OCI-LY3 (cell line): ENCODE measurements at regions not wholly inside any gene's neighbourhood (a gene's known extent, or its start where the extent isn't known, plus 50 kb on each side); places are given as distances from the start of the nearest gene placed in this dataset.

Source experiments
- H2AFZ ChIP-seq: fragments of 200-600, 300-600 bp; shearing (Covaris generic); 2 replicates; pipeline ENCODE4 v1.6.0; 2014; ENCODE audit warnings: antibody characterized with exemption, low read depth, low read length
- H3K27ac ChIP-seq: fragments of 200-600, 300-600 bp; sonication (generic); 2 replicates; pipeline ENCODE4 v1.5.1; 2014; ENCODE audit warnings: mild to moderate bottlenecking, low read length, moderate library complexity, mixed read lengths
- H3K27me3 ChIP-seq: fragments of 200-600, 300-600 bp; sonication (generic); 2 replicates; pipeline ENCODE4 v1.6.1; 2014; ENCODE audit warnings: low read depth, low read length, mixed read lengths
- H3K36me3 ChIP-seq: fragments of 200-600, 300-600 bp; sonication (generic); replicated peaks from 2 replicates; pipeline ENCODE3; 2014; ENCODE audit warnings: low read depth, low read length, mixed read lengths
- H3K4me1 ChIP-seq: fragments of 300-600, 200-600 bp; sonication (generic); 2 replicates; pipeline ENCODE4 v1.6.1; 2014; ENCODE audit warnings: low read length, mixed read lengths
- H3K4me2 ChIP-seq: fragments of 200-600, 300-600 bp; sonication (generic); 2 replicates; pipeline ENCODE4 v1.6.1; 2014; ENCODE audit warnings: low read length, mixed read lengths
- H3K4me3 ChIP-seq: fragments of 300-600, 200-600 bp; sonication (generic); 2 replicates; pipeline ENCODE4 v1.5.1; 2014; ENCODE audit warnings: antibody characterized with exemption, mild to moderate bottlenecking, low read length, moderate library complexity
- H3K79me2 ChIP-seq: fragments of 300-600, 200-600 bp; shearing (Covaris generic); 2 replicates; pipeline ENCODE4 v1.6.1; 2014; ENCODE audit warnings: mild to moderate bottlenecking, low read length, mixed read lengths
- H3K9ac ChIP-seq: fragments of 300-600, 200-600 bp; shearing (Covaris generic); 2 replicates; pipeline ENCODE4 v1.6.0; 2014; ENCODE audit warnings: mild to moderate bottlenecking, low read length, moderate library complexity
- H3K9me3 ChIP-seq: fragments of 200-600, 300-600 bp; shearing (Covaris generic); 2 replicates; pipeline ENCODE4 v1.6.1; 2014; ENCODE audit warnings: low read length, mixed read lengths; ENCODE audit not compliant: insufficient read depth
- H4K20me1 ChIP-seq: fragments of 200-600, 300-600 bp; sonication (generic); 2 replicates; pipeline ENCODE4 v1.6.1; 2016; ENCODE audit warnings: low read length, mixed read lengths; ENCODE audit not compliant: insufficient read depth
- EZH2phosphoT487 ChIP-seq: fragments of 200-600 bp; shearing (Covaris generic); IDR thresholded peaks from 2 replicates; pipeline ENCODE4 v1.6.1; 2018; ENCODE audit warnings: antibody characterized with exemption, mixed run types, low read depth
- TF ChIP-seq, protein P1 (sequence below): fragments of 200-600, 300-600 bp; sonication (generic); IDR thresholded peaks from 2 replicates; pipeline ENCODE4 v1.5.1; 2014; ENCODE audit warnings: antibody characterized with exemption, low read length, low read depth

DNA sequence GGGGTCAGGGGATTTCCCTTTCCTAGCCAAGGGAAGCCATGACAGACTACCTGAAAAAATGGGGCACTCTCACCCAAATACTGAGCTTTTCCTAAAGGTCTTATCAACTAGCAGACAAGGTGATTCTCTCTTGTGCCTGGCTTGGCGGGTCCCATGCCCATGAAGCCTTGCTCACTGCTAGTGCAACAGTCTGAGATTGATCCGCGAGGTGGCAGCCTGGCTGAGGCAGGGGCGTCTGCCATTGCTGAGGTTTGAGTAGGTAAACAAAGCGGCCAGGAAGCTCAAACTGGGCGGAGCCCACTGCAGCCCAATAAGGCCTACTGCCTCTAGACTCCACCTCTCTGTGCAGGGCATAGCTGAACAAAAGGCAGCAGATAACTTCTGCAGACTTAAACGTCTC lies 152.6 kb upstream of the PMFBP1 start:
- no peaks in the 10 kb centered on the region for H4K20me1 ChIP-seq
- no peak overlapping the region for H2AFZ ChIP-seq
- H3K4me3 ChIP-seq, result no peak overlapping the region
- H3K27ac ChIP-seq, result no peak overlapping the region
- no peaks in the 10 kb centered on the region for H3K27me3 ChIP-seq
- H3K4me1 ChIP-seq, result no peaks in the 10 kb centered on the region
- H3K36me3 ChIP-seq, result peaks cover 6% of the 10 kb centered on the region
- H3K79me2 ChIP-seq, result no peaks in the 10 kb centered on the region
- no peak overlapping the region for H3K9ac ChIP-seq
- H3K4me2 ChIP-seq, result no peak overlapping the region
- no peaks in the 10 kb centered on the region for H3K9me3 ChIP-seq
- TF ChIP-seq, protein P1, sequence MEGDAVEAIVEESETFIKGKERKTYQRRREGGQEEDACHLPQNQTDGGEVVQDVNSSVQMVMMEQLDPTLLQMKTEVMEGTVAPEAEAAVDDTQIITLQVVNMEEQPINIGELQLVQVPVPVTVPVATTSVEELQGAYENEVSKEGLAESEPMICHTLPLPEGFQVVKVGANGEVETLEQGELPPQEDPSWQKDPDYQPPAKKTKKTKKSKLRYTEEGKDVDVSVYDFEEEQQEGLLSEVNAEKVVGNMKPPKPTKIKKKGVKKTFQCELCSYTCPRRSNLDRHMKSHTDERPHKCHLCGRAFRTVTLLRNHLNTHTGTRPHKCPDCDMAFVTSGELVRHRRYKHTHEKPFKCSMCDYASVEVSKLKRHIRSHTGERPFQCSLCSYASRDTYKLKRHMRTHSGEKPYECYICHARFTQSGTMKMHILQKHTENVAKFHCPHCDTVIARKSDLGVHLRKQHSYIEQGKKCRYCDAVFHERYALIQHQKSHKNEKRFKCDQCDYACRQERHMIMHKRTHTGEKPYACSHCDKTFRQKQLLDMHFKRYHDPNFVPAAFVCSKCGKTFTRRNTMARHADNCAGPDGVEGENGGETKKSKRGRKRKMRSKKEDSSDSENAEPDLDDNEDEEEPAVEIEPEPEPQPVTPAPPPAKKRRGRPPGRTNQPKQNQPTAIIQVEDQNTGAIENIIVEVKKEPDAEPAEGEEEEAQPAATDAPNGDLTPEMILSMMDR, result no peak
- no peak for TF ChIP-seq EZH2phosphoT487

DNA sequence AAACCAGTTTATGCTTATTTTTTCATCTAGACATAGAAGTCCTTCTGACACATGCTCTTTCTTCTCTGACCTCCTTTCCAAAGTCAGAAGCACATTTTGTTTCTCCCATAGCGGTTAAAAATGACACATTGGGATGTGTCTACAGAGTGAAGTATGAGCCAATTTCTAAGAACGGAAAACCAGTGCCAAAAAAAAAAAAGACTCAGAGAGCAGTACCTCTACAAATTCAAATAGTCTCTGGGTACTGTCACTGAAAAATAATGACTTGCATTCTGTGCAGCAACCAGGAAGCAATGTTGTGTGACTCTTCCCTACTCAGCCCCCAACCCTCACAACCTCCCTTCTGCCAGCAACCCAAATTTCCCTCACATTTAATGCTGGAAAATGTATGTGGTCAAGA lies 145.5 kb upstream of the PMFBP1 start:
- Histone ChIP-seq H3K9me3 (no peaks in the 10 kb centered on the region), H3K27ac (no peak overlapping the region), H3K36me3 (peaks cover 6% of the 10 kb centered on the region), H3K4me3 (no peak overlapping the region), H3K27me3 (no peaks in the 10 kb centered on the region), H4K20me1 (no peaks in the 10 kb centered on the region), H2AFZ (no peak overlapping the region), H3K4me1 (no peaks in the 10 kb centered on the region), H3K4me2 (no peak overlapping the region), H3K79me2 (no peaks in the 10 kb centered on the region), H3K9ac (no peak overlapping the region)
- TF ChIP-seq, protein P1, result no peak
- no peak for TF ChIP-seq EZH2phosphoT487

- Histone ChIP-seq H3K79me2 (no peaks in the 10 kb centered on the region), H3K4me1 (no peaks in the 10 kb centered on the region), H3K9ac (no peak overlapping the region), H3K4me2 (no peak overlapping the region), H3K36me3 (no peaks in the 10 kb centered on the region), H2AFZ (no peak overlapping the region), H3K9me3 (no peaks in the 10 kb centered on the region), H3K27me3 (no peaks in the 10 kb centered on the region), H3K27ac (no peak overlapping the region), H4K20me1 (no peaks in the 10 kb centered on the region), H3K4me3 (no peak overlapping the region)
- TF ChIP-seq, protein P1, result no peak
- no peak for TF ChIP-seq EZH2phosphoT487
Observed at GRCh38 chr16:72313903-72314302, 141.9 kb upstream of the PMFBP1 start.

- H3K27ac ChIP-seq, result no peak overlapping the region
- H4K20me1 ChIP-seq, result no peaks in the 10 kb centered on the region
- no peak overlapping the region for H3K9ac ChIP-seq
- H3K4me3 ChIP-seq, result no peak overlapping the region
- H3K4me2 ChIP-seq, result no peak overlapping the region
- H3K36me3 ChIP-seq, result no peaks in the 10 kb centered on the region
- TF ChIP-seq, protein P1, result no peak
- no peak for TF ChIP-seq EZH2phosphoT487
- no peaks in the 10 kb centered on the region for H3K79me2 ChIP-seq
- H3K9me3 ChIP-seq, result 0 out of 2 replicates have a peak, but pooled peaks cover 5% of the 10 kb centered on the region
- H3K27me3 ChIP-seq, result no peaks in the 10 kb centered on the region
- no peak overlapping the region for H2AFZ ChIP-seq
- no peaks in the 10 kb centered on the region for H3K4me1 ChIP-seq
Observed at GRCh38 chr16:72312828-72313227, 140.9 kb upstream of the PMFBP1 start.
